Neuronal stem cell (in vitro differentiated cells): ENCODE measurements at regions not wholly inside any gene's neighbourhood (a gene's known extent, or its start where the extent isn't known, plus 50 kb on each side); places are given as distances from the start of the nearest gene placed in this dataset.

Experiments used
- DNase-seq: peaks from one replicate; pipeline ENCODE4 v3.0.0-alpha.2; 2013; ENCODE audit warnings: low spot score
- H2AFZ ChIP-seq: one replicate; pipeline ENCODE4 v1.6.1; 2013; ENCODE audit warnings: mild to moderate bottlenecking, low read length, inconsistent platforms
- H2AK5ac ChIP-seq: 2 replicates; pipeline ENCODE4 v1.6.1; 2013; ENCODE audit warnings: low read depth, mild to moderate bottlenecking, inconsistent platforms, low read length, moderate library complexity, mixed read lengths
- H2BK120ac ChIP-seq: 2 replicates; pipeline ENCODE4 v1.6.1; 2013; ENCODE audit warnings: low read depth, mild to moderate bottlenecking, inconsistent platforms, low read length, moderate library complexity, mixed read lengths
- H2BK12ac ChIP-seq: one replicate; pipeline ENCODE4 v1.6.1; 2013; ENCODE audit warnings: low read length, inconsistent platforms
- H2BK15ac ChIP-seq: 2 replicates; pipeline ENCODE4 v1.6.1; 2013; ENCODE audit warnings: mild to moderate bottlenecking, low read length, inconsistent platforms, mixed read lengths
- H2BK5ac ChIP-seq: one replicate; pipeline ENCODE4 v1.6.1; 2013; ENCODE audit warnings: inconsistent platforms, mild to moderate bottlenecking, low read length, moderate library complexity
- H3K14ac ChIP-seq: one replicate; pipeline ENCODE4 v1.6.1; 2013; ENCODE audit warnings: low read length, inconsistent platforms
- H3K18ac ChIP-seq: 2 replicates; pipeline ENCODE4 v1.6.1; 2013; ENCODE audit warnings: low read length, inconsistent platforms
- H3K23ac ChIP-seq: 2 replicates; pipeline ENCODE4 v1.6.1; 2013; ENCODE audit warnings: low read depth, mild to moderate bottlenecking, mixed read lengths, low read length, inconsistent platforms; ENCODE audit not compliant: poor library complexity
- H3K27ac ChIP-seq: replicated peaks from 3 replicates; pipeline ENCODE4 v1.5.1; 2013; ENCODE audit warnings: low read length, inconsistent platforms
- H3K27me3 ChIP-seq, 3 experiments: 2 replicates each; pipeline ENCODE4 v1.6.1; 2013; ENCODE audit warnings: low read length in 3 of 3, mild to moderate bottlenecking in 2 of 3, inconsistent platforms in 1 of 3, low read depth in 1 of 3, mixed read lengths in 1 of 3, moderate library complexity in 1 of 3; ENCODE audit not compliant: control insufficient read depth in 3 of 3, insufficient read depth in 3 of 3
- H3K36me3 ChIP-seq, 2 donors: replicated peaks in 1 of 2; 2 replicates each; pipeline ENCODE4 v1.6.1; 2013; ENCODE audit warnings: low read length in 2 of 2; ENCODE audit not compliant: control insufficient read depth in 2 of 2, insufficient read depth in 2 of 2
- H3K4ac ChIP-seq: 2 replicates; pipeline ENCODE4 v1.6.1; 2013; ENCODE audit warnings: inconsistent platforms, mild to moderate bottlenecking, low read length, moderate library complexity
- H3K4me1 ChIP-seq, 2 donors: 1 replicate in 1 of 2; 2 replicates in 1 of 2; pipeline ENCODE4 v1.6.1; 2013; ENCODE audit warnings: low read length in 2 of 2, low read depth in 1 of 2; ENCODE audit not compliant: control insufficient read depth in 2 of 2, insufficient read depth in 1 of 2
- H3K4me2 ChIP-seq: one replicate; pipeline ENCODE4 v1.6.1; 2013; ENCODE audit warnings: mild to moderate bottlenecking, low read length, inconsistent platforms; ENCODE audit not compliant: insufficient read depth, poor library complexity, severe bottlenecking
- H3K4me3 ChIP-seq, 2 donors: 2 replicates each; pipeline ENCODE4 v1.5.1; 2013; ENCODE audit warnings: low read length in 2 of 2, mild to moderate bottlenecking in 2 of 2, inconsistent platforms in 1 of 2, moderate library complexity in 1 of 2
- H3K79me1 ChIP-seq: one replicate; pipeline ENCODE4 v1.6.1; 2013; ENCODE audit warnings: low read depth, mild to moderate bottlenecking, inconsistent platforms, low read length, moderate library complexity
- H3K9ac ChIP-seq: one replicate; pipeline ENCODE4 v1.6.1; 2013; ENCODE audit warnings: mild to moderate bottlenecking, low read depth, low read length, inconsistent platforms; ENCODE audit not compliant: poor library complexity
- H3K9me3 ChIP-seq, 2 donors: replicated peaks in 1 of 2; 2 replicates each; pipeline versions ENCODE3 to v1.6.1; 2013; ENCODE audit warnings: low read length in 2 of 2, mild to moderate bottlenecking in 2 of 2, inconsistent platforms in 1 of 2, low read depth in 1 of 2, mixed read lengths in 1 of 2, moderate library complexity in 1 of 2; ENCODE audit not compliant: control insufficient read depth in 2 of 2, insufficient read depth in 1 of 2
- H4K8ac ChIP-seq: one replicate; pipeline ENCODE4 v1.6.1; 2013; ENCODE audit warnings: low read depth, mild to moderate bottlenecking, inconsistent platforms, low read length, moderate library complexity
- H4K91ac ChIP-seq: one replicate; pipeline ENCODE4 v1.6.1; 2013; ENCODE audit warnings: low read length, low read depth, mild to moderate bottlenecking, inconsistent platforms; ENCODE audit not compliant: poor library complexity
- WGBS, 2 donors: extraction: QIAGEN DNeasy Blood & Tissue Kit; methylation state at CpG; one replicate each; pipeline ENCODE4 v1.1.7; 2013; ENCODE audit warnings: missing lambda C conversion rate in 2 of 2, mixed read lengths in 1 of 2; ENCODE audit not compliant: insufficient read length in 2 of 2, insufficient replicate concordance in 1 of 2; ENCODE audit errors: extremely low coverage in 2 of 2; 5-methylcytosine and 5-hydroxymethylcytosine counted together

DNA sequence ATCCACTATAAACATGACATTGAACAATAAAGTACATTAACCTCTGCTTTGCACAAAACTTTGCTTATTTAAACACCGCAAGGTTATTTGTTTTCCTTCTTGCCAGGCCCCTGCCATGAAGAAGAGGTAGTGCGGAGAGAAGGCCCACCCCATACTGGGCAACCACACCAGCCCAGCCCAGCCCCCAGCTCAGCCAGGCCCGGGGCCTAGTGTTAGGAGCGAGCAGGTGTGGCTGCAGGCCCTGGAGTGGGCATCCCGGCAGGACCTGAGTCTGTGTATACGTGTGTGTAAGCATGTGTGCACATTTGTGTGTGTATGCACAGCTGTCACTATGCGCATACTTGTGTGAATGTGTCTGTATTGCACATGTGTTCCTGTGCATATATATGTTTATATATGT lies 90.4 kb upstream of the MVB12B start:
- Histone ChIP-seq H3K27me3 (no peaks in the 10 kb centered on the region), H2BK120ac (no peak overlapping the region), H3K23ac (no peak overlapping the region), H3K14ac (no peak overlapping the region), H3K79me1 (no peaks in the 10 kb centered on the region), H3K4me3 (no peak overlapping the region), H2BK5ac (no peak overlapping the region), H3K18ac (no peak overlapping the region), H3K4me2 (no peak overlapping the region), H3K9ac (no peak overlapping the region), H3K36me3 (no peaks in the 10 kb centered on the region), H3K27ac (no peak overlapping the region), H4K91ac (no peak overlapping the region), H2BK12ac (no peak overlapping the region), H4K8ac (no peak overlapping the region), H2BK15ac (no peak overlapping the region), H3K4ac (no peak overlapping the region), H2AK5ac (no peak overlapping the region), H3K4me1 (no peaks in the 10 kb centered on the region), H3K9me3 (no peaks in the 10 kb centered on the region), H2AFZ (no peak overlapping the region)
- no CpG with 5 or more reads among the region's 7 CpGs for WGBS, 2 donors
- no peak for DNase-seq

DNA sequence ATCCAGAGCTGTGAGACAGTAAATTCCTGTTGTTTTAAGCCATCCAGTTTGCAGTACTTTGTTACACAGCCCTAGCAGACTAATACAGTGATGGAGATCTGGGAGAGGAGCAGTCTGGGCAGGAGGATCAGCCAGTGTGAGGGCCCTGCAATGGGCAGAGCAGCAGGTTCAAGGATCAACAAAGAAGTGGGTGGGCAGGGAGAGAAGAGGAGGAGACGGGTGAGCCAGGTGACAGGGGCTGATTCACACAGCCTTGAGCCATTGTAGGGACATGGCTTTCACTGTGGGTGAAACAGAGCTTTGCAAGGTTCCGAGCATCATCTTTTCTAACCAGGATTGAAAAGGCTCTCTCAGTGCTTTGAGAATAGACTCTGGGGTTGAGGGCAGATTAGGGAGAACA lies 88.2 kb upstream of the MVB12B start:
- Histone ChIP-seq H3K36me3 (no peaks in the 10 kb centered on the region), H3K79me1 (no peaks in the 10 kb centered on the region), H3K4me1 (no peaks in the 10 kb centered on the region), H2BK120ac (no peak overlapping the region), H3K27ac (no peak overlapping the region), H3K18ac (no peak overlapping the region), H2BK12ac (no peak overlapping the region), H4K8ac (no peak overlapping the region), H2BK5ac (no peak overlapping the region), H3K9me3 (no peaks in the 10 kb centered on the region), H3K4ac (no peak overlapping the region), H3K27me3 (no peaks in the 10 kb centered on the region), H3K4me2 (no peak overlapping the region), H2AFZ (no peak overlapping the region), H2BK15ac (no peak overlapping the region), H2AK5ac (no peak overlapping the region), H3K14ac (no peak overlapping the region), H4K91ac (no peak overlapping the region), H3K4me3 (no peak overlapping the region), H3K9ac (no peak overlapping the region), H3K23ac (no peak overlapping the region)
- no CpG with 5 or more reads among the region's 2 CpGs for WGBS, 2 donors
- no peak for DNase-seq

DNA sequence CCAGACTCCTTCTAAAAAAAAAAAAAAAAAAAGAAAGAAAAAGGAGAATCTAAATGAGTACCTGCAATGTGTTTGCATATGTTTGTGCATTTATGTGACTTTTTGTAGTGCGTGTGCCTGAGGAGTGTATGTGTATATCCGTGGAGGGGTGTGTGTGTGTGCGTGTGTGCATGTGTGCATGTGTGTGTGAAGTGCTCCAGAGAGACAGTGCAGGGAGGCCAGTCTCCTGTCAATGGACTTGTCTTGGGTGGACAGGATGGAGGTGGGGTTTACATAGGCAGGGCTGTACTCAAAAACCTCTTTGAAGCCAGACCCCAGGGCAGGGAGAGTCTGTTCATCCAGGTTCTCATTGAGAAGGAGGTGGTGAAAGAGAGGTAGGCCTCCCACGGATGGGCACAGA lies 87.1 kb upstream of the MVB12B start:
- no peaks in the 10 kb centered on the region for H3K4me1 ChIP-seq
- H3K27ac ChIP-seq, result no peak overlapping the region
- no CpG with 5 or more reads among the region's 4 CpGs for WGBS, 2 donors
- H3K4ac ChIP-seq, result no peak overlapping the region
- no peaks in the 10 kb centered on the region for H3K36me3 ChIP-seq
- H2BK12ac ChIP-seq, result no peak overlapping the region
- H3K14ac ChIP-seq, result no peak overlapping the region
- no peak overlapping the region for H4K8ac ChIP-seq
- no peak overlapping the region for H2BK15ac ChIP-seq
- no peak overlapping the region for H3K18ac ChIP-seq
- H3K4me2 ChIP-seq, result no peak overlapping the region
- no peaks in the 10 kb centered on the region for H3K9me3 ChIP-seq
- no peak overlapping the region for H3K4me3 ChIP-seq
- H2BK120ac ChIP-seq, result no peak overlapping the region
- no peak overlapping the region for H4K91ac ChIP-seq
- H3K23ac ChIP-seq, result no peak overlapping the region
- H2BK5ac ChIP-seq, result no peak overlapping the region
- DNase-seq, result no peak
- no peaks in the 10 kb centered on the region for H3K79me1 ChIP-seq
- H2AK5ac ChIP-seq, result no peak overlapping the region
- H3K27me3 ChIP-seq, result no peaks in the 10 kb centered on the region
- H2AFZ ChIP-seq, result no peak overlapping the region
- H3K9ac ChIP-seq, result no peak overlapping the region

DNA sequence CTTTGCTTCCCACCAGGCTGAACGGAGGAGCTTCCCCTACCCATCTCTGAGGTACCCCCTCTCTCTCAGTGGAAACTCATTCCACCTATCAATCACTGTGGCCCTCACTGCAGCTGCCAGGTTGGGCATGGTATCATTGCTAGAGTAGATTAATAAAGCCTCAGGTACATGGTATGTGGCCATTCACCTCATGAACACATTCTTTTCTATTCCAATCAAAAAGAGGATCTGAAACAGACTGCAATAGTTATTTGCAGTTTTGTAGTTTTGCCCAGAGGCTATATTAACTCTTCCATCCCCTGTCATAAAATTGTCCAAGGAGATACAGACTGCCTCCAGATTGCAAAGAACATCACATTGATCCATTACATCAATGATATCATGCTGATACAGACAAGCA lies 85.8 kb upstream of the MVB12B start:
- Histone ChIP-seq H2AFZ (no peak overlapping the region), H4K91ac (no peak overlapping the region), H2AK5ac (no peak overlapping the region), H2BK5ac (no peak overlapping the region), H3K18ac (no peak overlapping the region), H2BK120ac (no peak overlapping the region), H3K36me3 (no peaks in the 10 kb centered on the region), H3K79me1 (no peaks in the 10 kb centered on the region), H3K14ac (no peak overlapping the region), H3K4me2 (no peak overlapping the region), H3K27ac (no peak overlapping the region), H3K23ac (no peak overlapping the region), H3K4ac (no peak overlapping the region), H3K27me3 (no peaks in the 10 kb centered on the region), H2BK15ac (no peak overlapping the region), H3K4me1 (no peaks in the 10 kb centered on the region), H3K9ac (no peak overlapping the region), H2BK12ac (no peak overlapping the region), H4K8ac (no peak overlapping the region), H3K9me3 (no peaks in the 10 kb centered on the region), H3K4me3 (no peak overlapping the region)
- DNase-seq, result no peak
- no CpG with 5 or more reads among the region's 1 CpG for WGBS, 2 donors
